GM23338 (cell line): ENCODE measurements at regions not wholly inside any gene's neighbourhood (a gene's known extent, or its start where the extent isn't known, plus 50 kb on each side); places are given as distances from the start of the nearest gene placed in this dataset.

Experiments used
- ATAC-seq: fragments of 200-7000 bp; cut with Tn5 transposase; 3 replicates; pipeline ENCODE4 v1.9.1; 2020
- DNase-seq: peaks from one replicate; pipeline ENCODE4 v3.0.0-alpha.2; 2015; ENCODE audit warnings: low spot score
- H2AFZ ChIP-seq: fragments of 200-600 bp; sonication (generic); 2 replicates; pipeline ENCODE4 v1.8.0; 2016; ENCODE audit warnings: antibody characterized with exemption, mild to moderate bottlenecking, moderate library complexity
- H3F3A ChIP-seq: fragments of 200-600 bp; sonication (generic); replicated peaks from 2 replicates; pipeline ENCODE4 v1.8.0; 2017; ENCODE audit warnings: antibody characterized with exemption, mixed run types, low read depth
- H3K27ac ChIP-seq: fragments of 200-600 bp; sonication (generic); 2 replicates; pipeline ENCODE4 v1.6.1; 2016; ENCODE audit warnings: low read depth
- H3K27me3 ChIP-seq: fragments of 200-600 bp; sonication (generic); 2 replicates; pipeline ENCODE4 v1.8.0; 2016; ENCODE audit warnings: mild to moderate bottlenecking, mixed run types, moderate library complexity; ENCODE audit not compliant: insufficient read depth
- H3K36me3 ChIP-seq: fragments of 200-600 bp; sonication (generic); 2 replicates; pipeline ENCODE4 v1.8.0; 2016; ENCODE audit warnings: mild to moderate bottlenecking; ENCODE audit not compliant: insufficient read depth
- H3K4me1 ChIP-seq: fragments of 200-600 bp; sonication (generic); 2 replicates; pipeline ENCODE4 v1.8.0; 2016; ENCODE audit warnings: mild to moderate bottlenecking, moderate library complexity; ENCODE audit not compliant: insufficient read depth
- H3K4me2 ChIP-seq: fragments of 200-600 bp; sonication (generic); 2 replicates; pipeline ENCODE4 v1.7.1; 2017; ENCODE audit warnings: mixed run types
- H3K4me3 ChIP-seq: fragments of 200-600 bp; sonication (generic); 2 replicates; pipeline ENCODE4 v1.6.1; 2016; ENCODE audit warnings: mixed run types
- H3K79me2 ChIP-seq: fragments of 200-600 bp; sonication (generic); replicated peaks from 2 replicates; pipeline ENCODE4 v1.8.0; 2017; ENCODE audit warnings: mild to moderate bottlenecking; ENCODE audit not compliant: insufficient read depth
- H3K9me2 ChIP-seq: fragments of 200-600 bp; sonication (generic); 2 replicates; pipeline ENCODE4 v1.8.0; 2017; ENCODE audit not compliant: insufficient read depth
- H4K20me1 ChIP-seq: fragments of 200-600 bp; sonication (generic); replicated peaks from 2 replicates; pipeline ENCODE4 v1.8.0; 2017; ENCODE audit warnings: mild to moderate bottlenecking; ENCODE audit not compliant: insufficient read depth
- H3K27ac Mint-ChIP-seq: 2 replicates; pipeline ENCODE4 v1.8.0; 2020; ENCODE audit warnings: inconsistent platforms, mild to moderate bottlenecking, moderate library complexity, mixed read lengths
- H3K27me3 Mint-ChIP-seq: 3 replicates; pipeline ENCODE4 v1.8.0; 2022; ENCODE audit warnings: low read depth, mild to moderate bottlenecking, moderate library complexity, mixed read lengths, inconsistent platforms; ENCODE audit not compliant: insufficient read depth, poor library complexity
- H3K36me3 Mint-ChIP-seq: 3 replicates; pipeline ENCODE4 v1.8.0; 2021; ENCODE audit warnings: low read depth, mild to moderate bottlenecking, inconsistent platforms, moderate library complexity, mixed read lengths
- H3K4me1 Mint-ChIP-seq: 3 replicates; pipeline ENCODE4 v1.8.0; 2020; ENCODE audit warnings: mild to moderate bottlenecking, inconsistent platforms, mixed read lengths
- H3K4me3 Mint-ChIP-seq: 3 replicates; pipeline ENCODE4 v1.8.0; 2021; ENCODE audit warnings: moderate library complexity, mild to moderate bottlenecking, inconsistent platforms, mixed read lengths
- H3K9me3 Mint-ChIP-seq: 3 replicates; pipeline ENCODE4 v1.8.0; 2020; ENCODE audit warnings: moderate library complexity, mild to moderate bottlenecking, inconsistent platforms, mixed read lengths
- CREB1 ChIP-seq: fragments of 250-450 bp; sonication (Bioruptor Pico); IDR thresholded peaks from 2 replicates; pipeline ENCODE4 v1.5.0; 2020; ENCODE audit warnings: low read depth, mild to moderate bottlenecking, moderate library complexity
- EZH2 ChIP-seq: fragments of 200-600 bp; sonication (generic); IDR thresholded peaks from one replicate; pipeline ENCODE4 v1.8.0; 2017; ENCODE audit warnings: antibody characterized with exemption, mild to moderate bottlenecking, low read depth; ENCODE audit not compliant: unreplicated experiment
- EZH2phosphoT487 ChIP-seq: fragments of 200-600 bp; sonication (generic); IDR thresholded peaks from one replicate; pipeline ENCODE4 v1.8.1; 2018; ENCODE audit warnings: antibody characterized with exemption; ENCODE audit not compliant: unreplicated experiment
- JUNB ChIP-seq: IDR thresholded peaks from one replicate; pipeline ENCODE4 v1.6.1; 2016; ENCODE audit warnings: antibody characterized with exemption; ENCODE audit not compliant: unreplicated experiment
- NANOG ChIP-seq: IDR thresholded peaks from 2 replicates; pipeline ENCODE4 v1.6.1; 2016; ENCODE audit warnings: antibody characterized with exemption, borderline replicate concordance
- ZNF114 ChIP-seq: fragments of 250-450 bp; sonication (Bioruptor Pico); IDR thresholded peaks from 2 replicates; pipeline ENCODE4 v1.5.0; 2020; ENCODE audit warnings: mild to moderate bottlenecking, moderate library complexity
- TF ChIP-seq, protein P1 (sequence below): IDR thresholded peaks from one replicate; pipeline ENCODE4 v1.6.1; 2018; ENCODE audit warnings: antibody characterized with exemption; ENCODE audit not compliant: unreplicated experiment
- TF ChIP-seq, protein P2 (sequence below): fragments of 250-450 bp; sonication (Bioruptor Pico); IDR thresholded peaks from 2 replicates; pipeline ENCODE4 v1.5.0; 2020; ENCODE audit warnings: mild to moderate bottlenecking, moderate library complexity
- TF ChIP-seq, protein P3 (sequence below), 2 experiments: fragments of 200-600 bp in 1 of 2; sonication (generic) in 1 of 2; conservative IDR thresholded peaks; 2 replicates each; pipeline versions ENCODE4 v1.5.1 to v1.6.1; 2016 to 2017; ENCODE audit warnings: antibody characterized with exemption in 2 of 2, low read depth in 2 of 2, mild to moderate bottlenecking in 2 of 2, moderate library complexity in 1 of 2

DNA sequence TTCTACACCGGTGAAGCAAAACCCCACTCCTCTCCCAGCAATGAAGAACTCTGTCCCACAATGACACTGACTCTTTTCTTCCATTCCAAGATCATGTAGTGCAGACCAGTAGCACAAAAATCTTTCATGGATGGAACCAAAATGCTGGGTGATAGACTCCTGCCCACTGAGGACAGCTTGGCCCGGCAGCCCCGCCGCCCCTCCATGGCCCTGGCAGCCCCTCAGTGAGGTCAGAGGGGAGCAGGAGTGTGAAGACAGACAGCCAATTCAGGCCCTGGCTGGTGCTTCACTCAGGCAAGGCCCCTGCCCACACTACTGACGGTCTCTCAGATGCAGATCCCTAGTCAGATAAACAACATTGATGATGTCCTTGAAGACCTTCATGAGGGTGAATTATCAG is 131.9 kb upstream of the SYNDIG1 start (continued):
- TF ChIP-seq, protein P1, sequence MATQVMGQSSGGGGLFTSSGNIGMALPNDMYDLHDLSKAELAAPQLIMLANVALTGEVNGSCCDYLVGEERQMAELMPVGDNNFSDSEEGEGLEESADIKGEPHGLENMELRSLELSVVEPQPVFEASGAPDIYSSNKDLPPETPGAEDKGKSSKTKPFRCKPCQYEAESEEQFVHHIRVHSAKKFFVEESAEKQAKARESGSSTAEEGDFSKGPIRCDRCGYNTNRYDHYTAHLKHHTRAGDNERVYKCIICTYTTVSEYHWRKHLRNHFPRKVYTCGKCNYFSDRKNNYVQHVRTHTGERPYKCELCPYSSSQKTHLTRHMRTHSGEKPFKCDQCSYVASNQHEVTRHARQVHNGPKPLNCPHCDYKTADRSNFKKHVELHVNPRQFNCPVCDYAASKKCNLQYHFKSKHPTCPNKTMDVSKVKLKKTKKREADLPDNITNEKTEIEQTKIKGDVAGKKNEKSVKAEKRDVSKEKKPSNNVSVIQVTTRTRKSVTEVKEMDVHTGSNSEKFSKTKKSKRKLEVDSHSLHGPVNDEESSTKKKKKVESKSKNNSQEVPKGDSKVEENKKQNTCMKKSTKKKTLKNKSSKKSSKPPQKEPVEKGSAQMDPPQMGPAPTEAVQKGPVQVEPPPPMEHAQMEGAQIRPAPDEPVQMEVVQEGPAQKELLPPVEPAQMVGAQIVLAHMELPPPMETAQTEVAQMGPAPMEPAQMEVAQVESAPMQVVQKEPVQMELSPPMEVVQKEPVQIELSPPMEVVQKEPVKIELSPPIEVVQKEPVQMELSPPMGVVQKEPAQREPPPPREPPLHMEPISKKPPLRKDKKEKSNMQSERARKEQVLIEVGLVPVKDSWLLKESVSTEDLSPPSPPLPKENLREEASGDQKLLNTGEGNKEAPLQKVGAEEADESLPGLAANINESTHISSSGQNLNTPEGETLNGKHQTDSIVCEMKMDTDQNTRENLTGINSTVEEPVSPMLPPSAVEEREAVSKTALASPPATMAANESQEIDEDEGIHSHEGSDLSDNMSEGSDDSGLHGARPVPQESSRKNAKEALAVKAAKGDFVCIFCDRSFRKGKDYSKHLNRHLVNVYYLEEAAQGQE = no peak
- TF ChIP-seq EZH2 = no peak
- no peak for TF ChIP-seq NANOG

DNA sequence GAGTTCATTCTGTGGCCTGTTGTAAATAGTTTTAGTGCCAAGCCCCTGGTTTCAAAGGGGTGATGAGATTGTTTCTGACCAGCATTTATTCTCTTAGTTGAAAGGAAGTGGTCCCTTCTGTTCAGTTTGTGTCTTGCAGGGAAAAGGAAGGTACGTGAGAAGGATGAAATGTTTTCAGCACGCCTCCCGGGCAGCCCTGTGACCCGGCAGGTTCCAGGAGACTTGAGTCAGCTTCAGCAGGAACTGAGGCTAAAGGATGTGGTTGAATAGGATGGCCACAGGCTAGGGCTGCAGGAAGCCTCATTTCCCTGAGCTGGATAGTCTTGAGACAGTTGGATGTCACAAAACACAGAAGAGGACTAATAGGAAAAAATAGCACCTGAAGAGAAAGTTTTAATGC is 132.4 kb upstream of the SYNDIG1 start:
- TF ChIP-seq, protein P2, sequence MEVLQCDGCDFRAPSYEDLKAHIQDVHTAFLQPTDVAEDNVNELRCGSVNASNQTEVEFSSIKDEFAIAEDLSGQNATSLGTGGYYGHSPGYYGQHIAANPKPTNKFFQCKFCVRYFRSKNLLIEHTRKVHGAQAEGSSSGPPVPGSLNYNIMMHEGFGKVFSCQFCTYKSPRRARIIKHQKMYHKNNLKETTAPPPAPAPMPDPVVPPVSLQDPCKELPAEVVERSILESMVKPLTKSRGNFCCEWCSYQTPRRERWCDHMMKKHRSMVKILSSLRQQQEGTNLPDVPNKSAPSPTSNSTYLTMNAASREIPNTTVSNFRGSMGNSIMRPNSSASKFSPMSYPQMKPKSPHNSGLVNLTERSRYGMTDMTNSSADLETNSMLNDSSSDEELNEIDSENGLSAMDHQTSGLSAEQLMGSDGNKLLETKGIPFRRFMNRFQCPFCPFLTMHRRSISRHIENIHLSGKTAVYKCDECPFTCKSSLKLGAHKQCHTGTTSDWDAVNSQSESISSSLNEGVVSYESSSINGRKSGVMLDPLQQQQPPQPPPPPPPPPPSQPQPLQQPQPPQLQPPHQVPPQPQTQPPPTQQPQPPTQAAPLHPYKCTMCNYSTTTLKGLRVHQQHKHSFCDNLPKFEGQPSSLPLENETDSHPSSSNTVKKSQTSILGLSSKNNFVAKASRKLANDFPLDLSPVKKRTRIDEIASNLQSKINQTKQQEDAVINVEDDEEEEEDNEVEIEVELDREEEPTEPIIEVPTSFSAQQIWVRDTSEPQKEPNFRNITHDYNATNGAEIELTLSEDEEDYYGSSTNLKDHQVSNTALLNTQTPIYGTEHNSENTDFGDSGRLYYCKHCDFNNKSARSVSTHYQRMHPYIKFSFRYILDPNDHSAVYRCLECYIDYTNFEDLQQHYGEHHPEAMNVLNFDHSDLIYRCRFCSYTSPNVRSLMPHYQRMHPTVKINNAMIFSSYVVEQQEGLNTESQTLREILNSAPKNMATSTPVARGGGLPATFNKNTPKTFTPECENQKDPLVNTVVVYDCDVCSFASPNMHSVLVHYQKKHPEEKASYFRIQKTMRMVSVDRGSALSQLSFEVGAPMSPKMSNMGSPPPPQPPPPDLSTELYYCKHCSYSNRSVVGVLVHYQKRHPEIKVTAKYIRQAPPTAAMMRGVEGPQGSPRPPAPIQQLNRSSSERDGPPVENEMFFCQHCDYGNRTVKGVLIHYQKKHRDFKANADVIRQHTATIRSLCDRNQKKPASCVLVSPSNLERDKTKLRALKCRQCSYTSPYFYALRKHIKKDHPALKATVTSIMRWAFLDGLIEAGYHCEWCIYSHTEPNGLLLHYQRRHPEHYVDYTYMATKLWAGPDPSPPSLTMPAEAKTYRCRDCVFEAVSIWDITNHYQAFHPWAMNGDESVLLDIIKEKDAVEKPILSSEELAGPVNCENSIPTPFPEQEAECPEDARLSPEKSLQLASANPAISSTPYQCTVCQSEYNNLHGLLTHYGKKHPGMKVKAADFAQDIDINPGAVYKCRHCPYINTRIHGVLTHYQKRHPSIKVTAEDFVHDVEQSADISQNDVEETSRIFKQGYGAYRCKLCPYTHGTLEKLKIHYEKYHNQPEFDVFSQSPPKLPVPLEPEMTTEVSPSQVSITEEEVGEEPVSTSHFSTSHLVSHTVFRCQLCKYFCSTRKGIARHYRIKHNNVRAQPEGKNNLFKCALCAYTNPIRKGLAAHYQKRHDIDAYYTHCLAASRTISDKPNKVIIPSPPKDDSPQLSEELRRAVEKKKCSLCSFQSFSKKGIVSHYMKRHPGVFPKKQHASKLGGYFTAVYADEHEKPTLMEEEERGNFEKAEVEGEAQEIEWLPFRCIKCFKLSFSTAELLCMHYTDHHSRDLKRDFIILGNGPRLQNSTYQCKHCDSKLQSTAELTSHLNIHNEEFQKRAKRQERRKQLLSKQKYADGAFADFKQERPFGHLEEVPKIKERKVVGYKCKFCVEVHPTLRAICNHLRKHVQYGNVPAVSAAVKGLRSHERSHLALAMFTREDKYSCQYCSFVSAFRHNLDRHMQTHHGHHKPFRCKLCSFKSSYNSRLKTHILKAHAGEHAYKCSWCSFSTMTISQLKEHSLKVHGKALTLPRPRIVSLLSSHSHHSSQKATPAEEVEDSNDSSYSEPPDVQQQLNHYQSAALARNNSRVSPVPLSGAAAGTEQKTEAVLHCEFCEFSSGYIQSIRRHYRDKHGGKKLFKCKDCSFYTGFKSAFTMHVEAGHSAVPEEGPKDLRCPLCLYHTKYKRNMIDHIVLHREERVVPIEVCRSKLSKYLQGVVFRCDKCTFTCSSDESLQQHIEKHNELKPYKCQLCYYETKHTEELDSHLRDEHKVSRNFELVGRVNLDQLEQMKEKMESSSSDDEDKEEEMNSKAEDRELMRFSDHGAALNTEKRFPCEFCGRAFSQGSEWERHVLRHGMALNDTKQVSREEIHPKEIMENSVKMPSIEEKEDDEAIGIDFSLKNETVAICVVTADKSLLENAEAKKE (CRISPR knock-in tag) = no peak
- TF ChIP-seq, protein P3, sequence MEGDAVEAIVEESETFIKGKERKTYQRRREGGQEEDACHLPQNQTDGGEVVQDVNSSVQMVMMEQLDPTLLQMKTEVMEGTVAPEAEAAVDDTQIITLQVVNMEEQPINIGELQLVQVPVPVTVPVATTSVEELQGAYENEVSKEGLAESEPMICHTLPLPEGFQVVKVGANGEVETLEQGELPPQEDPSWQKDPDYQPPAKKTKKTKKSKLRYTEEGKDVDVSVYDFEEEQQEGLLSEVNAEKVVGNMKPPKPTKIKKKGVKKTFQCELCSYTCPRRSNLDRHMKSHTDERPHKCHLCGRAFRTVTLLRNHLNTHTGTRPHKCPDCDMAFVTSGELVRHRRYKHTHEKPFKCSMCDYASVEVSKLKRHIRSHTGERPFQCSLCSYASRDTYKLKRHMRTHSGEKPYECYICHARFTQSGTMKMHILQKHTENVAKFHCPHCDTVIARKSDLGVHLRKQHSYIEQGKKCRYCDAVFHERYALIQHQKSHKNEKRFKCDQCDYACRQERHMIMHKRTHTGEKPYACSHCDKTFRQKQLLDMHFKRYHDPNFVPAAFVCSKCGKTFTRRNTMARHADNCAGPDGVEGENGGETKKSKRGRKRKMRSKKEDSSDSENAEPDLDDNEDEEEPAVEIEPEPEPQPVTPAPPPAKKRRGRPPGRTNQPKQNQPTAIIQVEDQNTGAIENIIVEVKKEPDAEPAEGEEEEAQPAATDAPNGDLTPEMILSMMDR (conservative IDR thresholded peaks at IDR 0.05; ENCODE audit: low read depth in 2 of 2) = no peak
- no peak for TF ChIP-seq ZNF114 (CRISPR knock-in tag)
- no peak for TF ChIP-seq JUNB
- no peak for TF ChIP-seq CREB1 (CRISPR knock-in tag)
- TF ChIP-seq EZH2phosphoT487 = no peak
- no peak for TF ChIP-seq NANOG
- Histone ChIP-seq H3K4me1 (no peaks in the 10 kb centered on the region), H4K20me1 (no peaks in the 10 kb centered on the region), H3K9me2 (0 out of 2 replicates have a peak, but pooled peaks cover 9% of the 10 kb centered on the region), H3K4me2 (no peak overlapping the region), H3K4me3 (no peak overlapping the region), H3F3A (no peaks in the 10 kb centered on the region), H3K36me3 (no peaks in the 10 kb centered on the region), H3K27ac (no peak overlapping the region), H2AFZ (no peak overlapping the region), H3K79me2 (no peaks in the 10 kb centered on the region), H3K27me3 (no peaks in the 10 kb centered on the region)
- Mint-ChIP-seq H3K9me3 (no peaks in the 10 kb centered on the region), H3K27ac (no peak overlapping the region), H3K27me3 (no peaks in the 10 kb centered on the region), H3K4me1 (no peaks in the 10 kb centered on the region; the same call in 2 of the 3 replicates), H3K4me3 (no peak overlapping the region), H3K36me3 (no peaks in the 10 kb centered on the region; the same call in 2 of the 3 replicates)
- no peak for ATAC-seq
- no peak for DNase-seq
